ENCODE measurements at regions not wholly inside any gene's neighbourhood (a gene's known extent, or its start where the extent isn't known, plus 50 kb on each side); places are given as distances from the start of the nearest gene placed in this dataset.

DNA sequence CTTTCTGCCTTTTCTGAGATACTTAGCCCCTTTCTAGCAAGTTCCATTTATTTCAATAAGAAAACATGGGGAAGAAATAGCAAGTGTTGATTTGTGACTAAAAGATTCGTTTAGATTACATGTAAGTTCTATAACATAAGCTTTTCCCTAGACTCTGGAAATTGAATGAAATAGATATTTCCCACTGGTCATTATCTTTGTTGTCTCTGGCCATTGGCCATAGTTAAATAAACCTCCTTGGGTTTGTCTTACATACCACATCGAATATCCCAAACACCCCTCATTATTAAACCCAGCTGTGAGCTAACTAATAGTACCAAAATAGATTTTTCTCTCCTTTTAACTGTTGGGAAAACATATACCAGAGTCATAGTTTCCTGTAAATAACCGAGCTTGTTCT lies 534.8 kb downstream of the IQCM start:
- TF ChIP-seq, protein P1, sequence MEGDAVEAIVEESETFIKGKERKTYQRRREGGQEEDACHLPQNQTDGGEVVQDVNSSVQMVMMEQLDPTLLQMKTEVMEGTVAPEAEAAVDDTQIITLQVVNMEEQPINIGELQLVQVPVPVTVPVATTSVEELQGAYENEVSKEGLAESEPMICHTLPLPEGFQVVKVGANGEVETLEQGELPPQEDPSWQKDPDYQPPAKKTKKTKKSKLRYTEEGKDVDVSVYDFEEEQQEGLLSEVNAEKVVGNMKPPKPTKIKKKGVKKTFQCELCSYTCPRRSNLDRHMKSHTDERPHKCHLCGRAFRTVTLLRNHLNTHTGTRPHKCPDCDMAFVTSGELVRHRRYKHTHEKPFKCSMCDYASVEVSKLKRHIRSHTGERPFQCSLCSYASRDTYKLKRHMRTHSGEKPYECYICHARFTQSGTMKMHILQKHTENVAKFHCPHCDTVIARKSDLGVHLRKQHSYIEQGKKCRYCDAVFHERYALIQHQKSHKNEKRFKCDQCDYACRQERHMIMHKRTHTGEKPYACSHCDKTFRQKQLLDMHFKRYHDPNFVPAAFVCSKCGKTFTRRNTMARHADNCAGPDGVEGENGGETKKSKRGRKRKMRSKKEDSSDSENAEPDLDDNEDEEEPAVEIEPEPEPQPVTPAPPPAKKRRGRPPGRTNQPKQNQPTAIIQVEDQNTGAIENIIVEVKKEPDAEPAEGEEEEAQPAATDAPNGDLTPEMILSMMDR (IDR thresholded peaks at IDR 0.05; ENCODE audit: borderline replicate concordance, extremely low read depth, low read length, poor library complexity, severe bottlenecking) = no peak
- TF ChIP-seq EZH2 (IDR thresholded peaks at IDR 0.05; ENCODE audit: borderline replicate concordance, low read depth, low read length, severe bottlenecking) = no peak
